ENCODE measurements at regions not wholly inside any gene's neighbourhood (a gene's known extent, or its start where the extent isn't known, plus 50 kb on each side); places are given as distances from the start of the nearest gene placed in this dataset.
"Not testable (repeated sequence)": the region's sequence is repeated elsewhere in the genome, so short reads cannot be mapped to it uniquely, and the experiment has no call there.

- no peaks in the 10 kb centered on the region for H3K9me2 ChIP-seq (replicated peaks; ENCODE audit: low read length)
- ChIA-PET POLR2A (ENCODE audit: unreplicated experiment) (no interaction called here), CTCF (no interaction called here)
- H3K4me2 ChIP-seq (ENCODE audit: low read length) = no peak overlapping the region
- no peaks in the 10 kb centered on the region for H3K9me3 ChIP-seq (ENCODE audit: low read length)
- no peaks in the 10 kb centered on the region for H3K79me2 ChIP-seq (ENCODE audit: low read length)
- TF ChIP-seq EZH2 (IDR thresholded peaks at IDR 0.05; ENCODE audit: low read length, unreplicated experiment) (no peak), EZH2phosphoT487 (IDR thresholded peaks at IDR 0.05; ENCODE audit: borderline replicate concordance, low read length) (no peak)
- TF ChIP-seq, protein P1, sequence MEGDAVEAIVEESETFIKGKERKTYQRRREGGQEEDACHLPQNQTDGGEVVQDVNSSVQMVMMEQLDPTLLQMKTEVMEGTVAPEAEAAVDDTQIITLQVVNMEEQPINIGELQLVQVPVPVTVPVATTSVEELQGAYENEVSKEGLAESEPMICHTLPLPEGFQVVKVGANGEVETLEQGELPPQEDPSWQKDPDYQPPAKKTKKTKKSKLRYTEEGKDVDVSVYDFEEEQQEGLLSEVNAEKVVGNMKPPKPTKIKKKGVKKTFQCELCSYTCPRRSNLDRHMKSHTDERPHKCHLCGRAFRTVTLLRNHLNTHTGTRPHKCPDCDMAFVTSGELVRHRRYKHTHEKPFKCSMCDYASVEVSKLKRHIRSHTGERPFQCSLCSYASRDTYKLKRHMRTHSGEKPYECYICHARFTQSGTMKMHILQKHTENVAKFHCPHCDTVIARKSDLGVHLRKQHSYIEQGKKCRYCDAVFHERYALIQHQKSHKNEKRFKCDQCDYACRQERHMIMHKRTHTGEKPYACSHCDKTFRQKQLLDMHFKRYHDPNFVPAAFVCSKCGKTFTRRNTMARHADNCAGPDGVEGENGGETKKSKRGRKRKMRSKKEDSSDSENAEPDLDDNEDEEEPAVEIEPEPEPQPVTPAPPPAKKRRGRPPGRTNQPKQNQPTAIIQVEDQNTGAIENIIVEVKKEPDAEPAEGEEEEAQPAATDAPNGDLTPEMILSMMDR (conservative IDR thresholded peaks at IDR 0.05; ENCODE audit: low read depth, low read length) = no peak
- ATAC-seq = no peak
- H3K4me1 ChIP-seq (ENCODE audit: insufficient read depth, low read length) = no peaks in the 10 kb centered on the region
- BruUV-seq (replicated peaks) = no TSS peak
- no peak overlapping the region for H2AFZ ChIP-seq (ENCODE audit: low read length)
- H4K20me1 ChIP-seq (ENCODE audit: low read length) = no peaks in the 10 kb centered on the region
- H3K36me3 ChIP-seq (ENCODE audit: low read depth, low read length) = no peaks in the 10 kb centered on the region
- no peak overlapping the region for H3K4me3 ChIP-seq (ENCODE audit: low read length)
- intact Hi-C loops (cut with micrococcal nuclease) = no loop called here
- DNase-seq = no peak
- no peak overlapping the region for H3K9ac ChIP-seq (ENCODE audit: low read length)
- H3K27ac ChIP-seq (ENCODE audit: low read length) = no peak overlapping the region
- H3F3A ChIP-seq (ENCODE audit: low read length, unreplicated experiment) = no peaks in the 10 kb centered on the region
- 0 out of 2 replicates have a peak, but pooled peaks cover under 1% of the 10 kb centered on the region for H3K27me3 ChIP-seq (ENCODE audit: low read length)
These were observed 300.1 kb upstream of the NPSR1 start for GRCh38 chr7:34357946-34358345.

GRCh38 chr7:34358578-34358977 lies 299.4 kb upstream of the NPSR1 start:
- H3K9me3 ChIP-seq (ENCODE audit: low read length); H3K4me3 ChIP-seq (ENCODE audit: low read length); H3K9ac ChIP-seq (ENCODE audit: low read length); H3F3A ChIP-seq (ENCODE audit: low read length, unreplicated experiment); H4K20me1 ChIP-seq (ENCODE audit: low read length); intact Hi-C loops (cut with micrococcal nuclease); CTCF ChIA-PET; H3K27ac ChIP-seq (ENCODE audit: low read length); H3K4me2 ChIP-seq (ENCODE audit: low read length); BruUV-seq (replicated peaks); H3K4me1 ChIP-seq (ENCODE audit: insufficient read depth, low read length); H3K79me2 ChIP-seq (ENCODE audit: low read length); H3K27me3 ChIP-seq (ENCODE audit: low read length); ATAC-seq; H3K36me3 ChIP-seq (ENCODE audit: low read depth, low read length); H2AFZ ChIP-seq (ENCODE audit: low read length); DNase-seq; H3K9me2 ChIP-seq (replicated peaks; ENCODE audit: low read length); POLR2A ChIA-PET (ENCODE audit: unreplicated experiment): not testable (repeated sequence)

- Histone ChIP-seq H3K9me2 (replicated peaks; ENCODE audit: low read length) (no peaks in the 10 kb centered on the region), H3K9ac (ENCODE audit: low read length) (no peak overlapping the region), H3K4me1 (ENCODE audit: insufficient read depth, low read length) (no peaks in the 10 kb centered on the region), H3K79me2 (ENCODE audit: low read length) (no peaks in the 10 kb centered on the region), H3K4me2 (ENCODE audit: low read length) (no peak overlapping the region), H3F3A (ENCODE audit: low read length, unreplicated experiment) (no peaks in the 10 kb centered on the region), H3K27ac (ENCODE audit: low read length) (no peak overlapping the region), H3K27me3 (ENCODE audit: low read length) (no peaks in the 10 kb centered on the region), H3K9me3 (ENCODE audit: low read length) (no peaks in the 10 kb centered on the region), H3K4me3 (ENCODE audit: low read length) (no peak overlapping the region), H3K36me3 (ENCODE audit: low read depth, low read length) (no peaks in the 10 kb centered on the region), H4K20me1 (ENCODE audit: low read length) (no peaks in the 10 kb centered on the region), H2AFZ (ENCODE audit: low read length) (no peak overlapping the region)
- TF ChIP-seq EZH2phosphoT487 (IDR thresholded peaks at IDR 0.05; ENCODE audit: borderline replicate concordance, low read length) = no peak
- TF ChIP-seq EZH2 (IDR thresholded peaks at IDR 0.05; ENCODE audit: low read length, unreplicated experiment) = no peak
- TF ChIP-seq, protein P1 (conservative IDR thresholded peaks at IDR 0.05; ENCODE audit: low read depth, low read length) = no peak
- POLR2A ChIA-PET (ENCODE audit: unreplicated experiment) = no interaction called here
- DNase-seq (no peak), ATAC-seq (no peak)
- CTCF ChIA-PET = no interaction called here
- BruUV-seq (replicated peaks) = no TSS peak
- intact Hi-C loops (cut with micrococcal nuclease) = no loop called here
These were observed 296.3 kb upstream of the NPSR1 start for GRCh38 chr7:34361663-34362250.

Data from PC-3 (cell line).